Hepatocyte (in vitro differentiated cells): ENCODE measurements at regions not wholly inside any gene's neighbourhood (a gene's known extent, or its start where the extent isn't known, plus 50 kb on each side); places are given as distances from the start of the nearest gene placed in this dataset.

ENCODE experiments used
- CTCF ChIP-seq: fragments of 200-600 bp; sonication (generic); IDR thresholded peaks from 2 replicates; pipeline ENCODE4 v1.5.1; 2016; ENCODE audit warnings: antibody characterized with exemption, mild to moderate bottlenecking; ENCODE audit not compliant: poor library complexity
- EZH2 ChIP-seq: fragments of 200-600 bp; sonication (generic); IDR thresholded peaks from 2 replicates; pipeline ENCODE4 v1.6.1; 2016; ENCODE audit warnings: antibody characterized with exemption, mild to moderate bottlenecking, borderline replicate concordance

GRCh38 chr3:147216143-147216673, 190.1 kb downstream of the ZIC4 start:
- TF ChIP-seq EZH2: no peak
- no peak for TF ChIP-seq CTCF
